Activated T-helper 1 cell treated with Interleukin-2 at 50 U/mL for 16 hours (primary cell): ENCODE measurements at regions not wholly inside any gene's neighbourhood (a gene's known extent, or its start where the extent isn't known, plus 50 kb on each side); places are given as distances from the start of the nearest gene placed in this dataset.

ENCODE experiments used
- DNase-seq: peaks from one replicate; pipeline ENCODE4 v3.0.0-alpha.2; 2020; ENCODE audit warnings: low read depth

DNA sequence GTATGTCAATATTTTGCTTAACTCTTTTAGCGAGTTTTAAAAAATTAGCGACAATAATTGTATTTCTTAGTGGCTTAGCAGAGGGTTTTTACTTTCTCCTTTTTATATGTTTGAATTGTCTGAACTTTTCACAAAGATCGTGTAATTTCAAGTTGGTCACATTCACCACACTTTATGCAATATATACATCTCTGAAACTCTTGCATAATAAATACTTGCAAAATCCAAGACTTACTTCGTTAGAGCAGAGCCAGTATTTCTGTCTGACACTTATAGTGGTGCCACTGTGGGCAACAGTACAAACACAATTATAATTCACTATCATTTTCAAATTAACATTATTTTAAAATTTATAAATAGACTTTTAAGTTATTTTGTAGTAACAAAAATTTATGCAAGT is 62.0 kb downstream of the SUCNR1 start:
- DNase-seq, result no peak

DNA sequence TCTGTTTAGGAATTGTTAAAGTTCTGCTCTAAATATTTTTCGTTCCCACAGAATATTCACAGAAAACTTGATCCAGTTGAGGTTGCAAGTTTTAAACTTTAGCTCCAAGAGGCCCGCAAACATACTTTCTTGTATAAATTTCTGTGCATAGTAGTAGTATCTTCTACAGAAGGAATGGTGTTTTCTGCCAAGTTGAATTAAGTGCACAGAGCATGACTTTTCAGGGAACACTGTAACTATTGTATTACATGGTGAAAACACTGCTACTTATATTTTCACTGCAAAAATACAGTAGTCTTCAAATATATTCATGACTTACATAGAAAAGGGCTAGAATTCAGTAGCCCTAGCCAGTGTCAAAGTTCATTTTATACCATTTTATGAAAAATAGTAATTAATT is 67.0 kb downstream of the SUCNR1 start:
- no peak for DNase-seq

DNA sequence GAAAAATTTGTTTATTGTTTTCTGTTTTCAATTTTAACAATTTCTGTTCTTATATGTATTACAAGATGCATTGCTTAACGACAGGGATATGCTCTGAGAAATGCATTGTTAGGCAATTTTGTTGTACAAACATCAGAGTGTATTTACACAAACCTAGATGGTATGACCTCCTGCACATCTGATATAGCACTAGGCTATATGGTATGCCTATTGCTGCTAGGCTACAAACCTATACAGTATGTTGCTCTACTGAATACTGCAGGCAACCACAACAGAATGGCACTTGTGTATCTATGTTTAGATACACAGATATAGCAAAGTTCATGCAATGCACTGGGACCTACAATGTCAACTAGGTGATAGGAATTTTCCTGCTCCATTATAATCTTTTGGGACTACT is 70.1 kb downstream of the SUCNR1 start:
- no peak for DNase-seq

DNA sequence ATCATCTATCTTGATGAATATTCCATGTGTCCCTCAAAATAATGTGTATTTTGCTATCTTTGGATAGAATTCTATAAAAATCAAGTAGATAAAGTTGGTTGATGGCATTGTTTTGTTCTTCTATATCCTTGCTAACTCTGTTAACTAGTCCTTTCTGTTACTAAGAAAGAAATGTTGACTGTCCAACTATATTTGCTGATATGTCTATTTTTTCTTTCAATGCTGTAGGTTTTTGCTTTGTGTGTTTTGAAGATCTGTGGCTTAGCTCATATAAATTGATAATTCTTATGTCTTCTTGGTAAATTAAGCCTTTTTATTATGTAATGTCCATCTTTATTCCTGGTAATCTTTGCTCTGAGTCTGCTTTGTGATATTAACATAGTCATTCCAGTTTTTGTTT is 70.9 kb downstream of the SUCNR1 start:
- no peak for DNase-seq

DNA sequence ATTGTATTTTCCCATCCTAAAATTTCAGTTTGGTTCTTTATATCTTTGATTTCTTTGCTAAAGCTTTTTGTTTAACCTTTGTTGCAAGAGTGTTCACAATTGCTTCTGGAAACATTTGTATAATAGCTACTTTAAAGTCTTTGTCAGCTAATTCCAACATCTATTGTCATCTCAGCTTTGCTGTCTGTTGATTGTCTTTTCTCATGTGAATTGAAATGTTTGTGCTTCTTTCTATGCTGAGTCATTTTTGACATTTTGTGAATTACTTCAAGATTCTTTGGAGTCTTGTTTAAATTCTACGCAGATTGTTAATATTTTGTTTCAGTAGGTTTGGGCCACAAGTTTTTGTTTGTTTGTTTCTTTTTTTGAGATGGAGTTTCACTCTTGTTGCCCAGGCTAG is 73.2 kb downstream of the SUCNR1 start:
- no peak for DNase-seq

DNA sequence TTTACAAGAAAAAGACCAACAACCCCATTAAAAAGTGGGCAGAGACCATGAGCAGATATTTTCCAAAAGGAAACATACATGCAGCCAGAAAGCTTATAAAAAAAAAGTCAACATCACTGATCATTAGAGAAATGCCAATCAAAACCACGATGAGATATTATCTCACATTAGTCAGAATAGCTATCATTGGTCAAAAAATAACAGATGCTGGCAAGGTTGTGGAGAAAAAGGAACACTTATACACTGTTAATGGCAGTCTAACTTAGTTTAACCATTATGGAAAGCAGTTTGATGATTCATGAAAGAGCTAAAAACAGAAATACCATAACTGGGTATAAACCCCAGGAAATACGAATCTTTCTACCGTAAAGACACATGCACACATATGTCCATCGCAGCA is 76.3 kb downstream of the SUCNR1 start:
- no peak for DNase-seq

DNA sequence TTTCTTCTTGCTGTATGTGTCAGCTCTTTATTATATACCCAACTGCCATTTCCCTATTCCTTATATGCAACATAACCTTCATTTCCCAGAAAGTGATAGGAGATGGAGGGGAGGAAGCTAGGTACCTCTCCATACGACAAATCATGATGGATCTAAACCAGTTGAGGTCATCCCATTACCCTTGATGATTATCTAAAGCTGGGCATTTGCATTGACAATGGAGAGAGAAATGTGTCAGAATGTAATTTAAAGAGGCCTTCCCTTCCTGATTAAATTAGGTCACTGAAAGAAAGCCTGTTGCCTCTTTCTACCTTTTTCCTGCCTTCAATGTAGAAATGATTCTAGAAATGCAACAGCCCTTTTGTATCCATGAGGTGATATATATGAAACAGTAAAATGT is 81.9 kb downstream of the SUCNR1 start:
- no peak for DNase-seq

DNA sequence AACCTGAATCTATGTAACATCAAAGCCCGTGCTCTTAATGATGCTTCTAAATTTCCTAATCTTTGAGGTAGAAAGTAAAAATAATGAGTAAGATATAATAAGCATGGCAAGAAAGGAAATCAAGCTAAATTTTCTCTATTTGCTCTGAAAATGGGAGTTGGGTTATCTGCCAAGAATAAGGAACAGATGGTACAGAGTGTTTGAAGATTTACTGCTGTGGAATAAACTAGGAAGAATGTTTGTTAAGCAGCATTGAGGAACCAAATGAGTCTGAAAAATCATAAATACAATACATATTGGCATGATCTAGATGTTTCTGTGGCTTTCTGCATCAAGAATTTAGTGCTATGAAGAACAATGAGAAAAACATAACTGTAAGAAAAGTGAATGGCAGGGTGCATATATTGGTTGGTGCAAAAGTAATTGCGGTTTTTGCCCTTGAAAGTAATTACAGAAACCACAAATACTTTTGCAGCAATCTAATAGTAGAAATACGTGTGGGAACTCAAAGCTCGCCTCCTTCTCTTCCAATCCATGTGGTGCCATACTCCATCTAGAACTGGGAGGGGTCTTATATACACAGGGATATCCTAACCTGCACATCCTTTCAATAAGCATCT is 87.6 kb downstream of the SUCNR1 start:
- DNase-seq, result no peak

DNA sequence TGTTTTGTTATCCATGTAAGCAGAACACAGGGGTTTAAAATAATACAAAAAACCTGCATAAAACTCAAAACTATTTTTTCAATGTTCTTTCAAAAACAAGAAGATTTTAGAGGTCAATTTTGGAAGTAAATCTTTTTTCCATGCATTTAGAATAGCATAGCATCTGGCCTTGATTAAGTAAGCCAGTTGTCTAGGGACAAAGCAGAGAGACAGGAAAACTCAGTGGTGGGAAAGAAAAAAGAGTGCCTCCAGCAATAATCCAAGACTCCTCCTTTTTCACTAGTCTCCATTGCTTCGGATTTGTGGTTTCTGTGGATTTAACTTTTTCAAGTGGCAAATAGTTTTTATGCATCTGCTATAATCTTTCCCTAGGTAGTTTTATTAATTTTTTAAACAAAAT is 88.9 kb downstream of the SUCNR1 start:
- no peak for DNase-seq

DNA sequence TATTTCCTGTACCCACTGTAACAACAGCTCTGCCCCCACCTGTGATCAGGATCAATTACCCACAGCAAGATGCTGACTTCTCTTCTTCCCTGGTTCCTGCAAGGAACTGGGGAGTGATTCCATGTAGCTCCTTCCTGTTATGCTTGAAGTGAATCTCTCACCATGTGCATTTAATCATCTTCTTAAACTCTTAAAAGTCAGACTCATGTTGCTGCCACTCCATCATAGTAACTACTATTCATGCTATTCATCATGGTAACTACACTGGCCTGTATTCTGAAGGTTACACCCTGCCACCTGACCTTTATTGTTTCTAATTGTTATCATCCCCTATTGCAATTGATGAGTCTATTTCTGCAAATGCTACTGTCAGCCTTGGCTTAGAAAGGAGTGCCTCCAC is 89.5 kb downstream of the SUCNR1 start:
- DNase-seq, result no peak

DNA sequence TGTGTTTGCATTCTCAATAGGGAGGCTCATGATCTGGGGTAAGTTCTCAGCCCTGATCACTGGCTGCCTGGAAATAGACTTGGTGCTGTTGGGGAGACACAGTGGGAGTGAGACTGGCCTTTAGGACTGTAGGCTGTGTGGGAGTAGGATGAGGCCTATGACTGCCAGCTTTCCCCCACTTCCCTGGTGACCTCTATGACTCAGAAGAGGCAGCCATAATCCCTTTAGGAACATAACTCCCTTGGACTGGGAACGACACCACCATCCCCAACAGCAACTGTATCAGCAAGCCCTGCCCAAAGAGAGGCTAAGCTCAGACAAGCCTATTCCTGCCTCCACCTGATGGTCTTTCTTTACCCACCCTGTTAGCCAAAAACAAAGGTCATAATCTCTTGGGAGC is 91.3 kb downstream of the SUCNR1 start:
- no peak for DNase-seq

DNA sequence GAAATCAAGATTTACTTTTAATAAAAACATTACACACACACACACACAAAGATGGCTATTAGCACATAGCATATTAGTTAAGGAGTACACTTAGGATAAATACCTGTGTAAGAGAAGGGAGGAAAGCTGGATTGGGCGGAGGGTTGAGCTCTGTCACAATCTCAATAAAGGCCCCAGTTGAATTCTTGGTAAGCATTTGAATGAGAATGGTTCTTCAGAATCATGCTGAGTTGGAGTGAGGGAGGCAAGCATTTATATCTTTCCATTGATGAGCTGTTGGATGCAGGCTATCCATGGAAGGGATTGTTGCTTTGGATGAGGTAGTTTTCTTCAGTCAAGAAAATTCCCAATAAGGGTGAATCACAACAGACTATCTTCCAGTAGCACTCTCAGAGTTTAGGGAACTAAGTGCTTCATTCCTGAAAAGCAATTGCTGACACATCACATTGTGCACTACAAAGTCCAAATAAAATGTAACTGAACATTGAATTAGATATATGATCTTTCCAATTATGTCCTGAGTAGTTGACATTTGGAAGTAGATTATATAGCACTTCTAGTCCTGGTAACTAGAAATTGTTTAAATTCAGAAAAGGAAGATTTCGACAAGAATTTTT is 95.7 kb downstream of the SUCNR1 start:
- DNase-seq, result no peak

DNA sequence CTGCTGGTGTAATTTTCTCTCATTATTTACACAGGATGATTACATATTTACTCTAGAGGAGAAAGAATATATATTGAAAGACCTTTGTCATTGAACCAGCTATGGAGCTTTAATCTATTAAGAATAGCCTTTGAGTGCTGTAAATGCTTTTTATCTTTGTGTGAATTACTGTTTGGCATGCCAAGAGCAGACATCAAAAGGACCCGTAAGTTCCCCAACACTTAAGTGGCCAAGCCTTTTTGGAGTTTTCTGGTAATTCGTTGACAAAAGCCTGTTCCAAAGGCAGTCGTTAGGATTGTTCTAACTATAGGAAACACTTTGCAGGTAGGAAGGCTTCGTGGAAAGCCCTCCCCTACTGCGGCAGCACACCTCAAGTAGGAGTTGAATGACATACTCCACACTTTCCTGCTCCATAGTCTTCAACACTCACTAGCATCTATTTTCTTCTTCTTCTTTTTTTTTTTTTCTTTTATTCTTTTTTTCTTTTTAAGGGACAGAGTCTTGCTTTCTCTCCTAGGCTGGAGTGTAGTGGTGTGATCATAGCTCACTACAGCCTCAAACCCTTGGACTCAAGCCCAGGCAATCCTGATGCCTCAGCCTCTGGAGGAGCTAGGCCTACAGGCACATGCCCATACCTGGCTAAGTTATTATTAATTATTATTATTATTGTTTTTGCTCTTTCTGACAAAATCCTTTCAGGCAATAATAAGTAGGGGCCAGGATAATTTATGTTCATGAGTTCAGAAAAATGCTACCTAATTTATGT is 98.6 kb downstream of the SUCNR1 start:
- DNase-seq, result no peak

DNA sequence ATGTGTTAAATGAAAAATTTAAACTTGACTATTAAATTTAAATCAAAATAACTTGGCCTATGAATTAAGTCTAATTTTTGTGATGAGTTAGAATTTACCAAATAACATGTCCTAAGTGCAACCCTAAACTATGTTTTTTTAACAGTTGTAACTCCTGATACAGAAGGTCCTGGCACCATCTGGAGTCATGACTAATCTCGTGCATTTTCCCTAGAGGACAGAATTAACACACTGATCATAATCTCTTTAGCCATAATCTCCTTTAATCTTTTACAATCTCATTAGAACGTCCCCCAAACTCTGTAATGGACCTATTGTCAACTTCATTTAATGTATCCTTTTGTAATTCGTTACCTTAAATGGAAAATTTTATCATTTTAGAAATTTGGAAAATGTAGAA is 100.6 kb downstream of the SUCNR1 start:
- DNase-seq, result no peak

DNA sequence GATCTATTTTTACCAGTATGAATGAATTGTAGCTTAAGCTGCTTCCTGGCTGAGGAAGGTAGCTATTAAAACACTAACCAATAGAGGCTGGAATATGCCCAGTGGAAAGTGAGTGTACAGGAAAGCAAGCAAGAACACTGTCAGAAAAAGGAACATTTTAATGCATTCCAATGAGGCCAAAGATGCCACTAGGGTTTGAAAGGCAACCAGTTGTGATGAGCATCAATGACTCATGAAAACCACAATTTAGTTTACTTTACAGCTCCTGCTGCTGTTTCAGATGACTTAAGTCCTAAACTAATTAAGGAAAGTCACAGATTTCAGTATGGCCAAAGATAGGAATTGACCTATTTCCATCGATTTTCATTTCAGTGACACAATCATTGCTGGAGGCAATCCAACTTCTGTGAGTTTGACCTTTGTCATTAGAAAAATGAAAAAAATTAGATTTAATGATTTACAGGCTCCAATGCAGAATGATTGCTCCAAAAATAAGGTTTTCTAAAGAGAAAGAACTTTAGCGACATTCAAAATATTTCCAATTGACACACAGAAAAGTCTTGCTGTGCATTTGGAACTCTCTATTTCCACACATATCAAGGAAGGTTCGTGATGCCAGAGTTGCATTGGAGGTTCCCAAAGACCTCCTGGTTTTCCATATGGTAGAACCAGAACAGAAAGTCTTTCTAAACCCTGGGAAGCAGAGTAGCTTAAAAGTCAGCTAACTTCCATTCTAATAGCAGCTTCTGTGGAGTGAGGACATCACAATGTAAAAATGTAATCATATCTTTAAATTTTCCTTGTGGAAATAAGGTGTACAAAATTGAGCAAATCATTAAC is 103.0 kb downstream of the SUCNR1 start:
- DNase-seq, result no peak

DNA sequence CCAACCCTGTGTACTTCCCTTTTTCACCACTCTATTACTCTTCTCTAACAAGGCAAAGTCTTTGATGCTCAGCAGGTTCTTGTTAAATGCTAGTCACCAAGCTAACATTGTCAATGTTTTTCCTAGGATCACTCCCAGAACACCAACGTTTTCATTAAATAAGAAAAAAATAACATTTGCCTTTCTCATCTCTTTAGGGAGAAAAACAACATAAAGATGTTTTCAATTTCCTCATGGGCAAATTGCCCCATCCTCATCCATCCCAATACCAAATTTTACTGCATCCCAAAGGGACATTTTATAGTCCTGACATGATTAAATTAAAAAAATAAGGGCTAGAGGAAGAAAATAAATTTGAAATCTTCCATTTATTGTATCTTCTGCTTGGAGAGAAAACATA is 106.5 kb downstream of the SUCNR1 start:
- no peak for DNase-seq

DNA sequence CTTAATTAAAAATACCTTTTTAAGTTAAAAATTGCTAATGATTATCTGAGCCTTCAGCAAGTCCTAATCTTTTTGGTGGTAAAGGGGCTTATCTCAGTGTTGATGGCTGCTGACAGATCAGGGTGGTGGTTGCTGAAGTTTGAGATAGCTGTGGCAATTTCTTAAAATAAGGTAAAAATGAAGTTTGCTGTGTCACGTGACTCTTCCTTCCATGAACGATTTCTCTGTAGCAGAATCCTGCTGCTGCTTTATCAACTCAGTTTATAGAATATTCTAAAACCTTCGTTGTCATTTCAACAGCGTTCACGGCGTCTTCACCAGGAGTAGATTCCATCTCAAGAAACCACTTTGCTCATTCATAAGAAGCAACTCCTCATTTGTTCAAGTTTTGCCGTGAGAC is 110.1 kb downstream of the SUCNR1 start:
- no peak for DNase-seq

DNA sequence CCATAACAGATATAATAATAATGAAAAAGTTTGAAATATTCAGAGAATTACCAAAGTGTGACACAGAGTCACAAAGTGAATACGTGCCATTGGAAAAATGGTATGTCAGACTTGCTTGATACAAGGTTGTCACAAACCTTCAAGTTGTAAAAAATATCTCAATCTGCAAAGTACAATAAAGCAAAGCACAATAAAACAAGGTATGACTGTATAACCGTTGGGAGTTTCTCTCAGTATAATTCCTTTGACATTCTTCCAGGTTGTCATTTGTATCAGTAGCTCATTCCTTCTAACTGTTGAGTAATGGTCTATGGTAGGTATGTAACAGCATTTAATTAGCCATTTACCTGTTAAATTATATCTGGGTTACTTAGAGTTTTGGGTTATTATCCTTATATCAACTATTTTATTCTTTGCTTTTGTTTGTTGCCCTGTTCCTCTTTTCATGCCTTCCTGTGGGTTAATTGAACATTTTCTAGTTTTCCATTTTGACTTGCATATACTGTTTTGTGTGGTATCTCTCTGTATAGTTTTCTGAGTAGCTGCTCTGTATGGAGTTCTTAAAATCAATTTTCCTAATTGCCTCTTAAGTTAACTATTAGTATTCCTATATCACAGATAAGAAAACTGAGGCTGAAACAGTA is 112.5 kb downstream of the SUCNR1 start:
- DNase-seq, result no peak

DNA sequence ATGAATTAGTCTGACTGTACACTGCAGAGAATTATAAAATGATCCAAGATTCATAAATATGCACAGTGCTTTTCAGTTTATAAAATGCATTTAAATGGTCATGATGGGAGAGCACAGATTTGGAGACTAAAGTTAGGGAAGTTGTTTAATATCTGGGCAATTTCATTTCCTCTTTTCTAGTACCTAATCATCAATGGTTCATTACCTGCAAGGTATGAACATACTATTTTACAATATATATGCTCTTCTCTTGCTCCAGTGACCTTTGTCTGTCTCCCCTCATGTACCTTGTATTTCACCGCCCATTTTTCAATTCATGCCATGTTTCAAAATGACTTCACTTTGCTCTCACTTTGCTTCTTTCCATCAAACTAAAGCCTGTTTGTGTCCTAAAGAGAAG is 114.5 kb downstream of the SUCNR1 start:
- no peak for DNase-seq

DNA sequence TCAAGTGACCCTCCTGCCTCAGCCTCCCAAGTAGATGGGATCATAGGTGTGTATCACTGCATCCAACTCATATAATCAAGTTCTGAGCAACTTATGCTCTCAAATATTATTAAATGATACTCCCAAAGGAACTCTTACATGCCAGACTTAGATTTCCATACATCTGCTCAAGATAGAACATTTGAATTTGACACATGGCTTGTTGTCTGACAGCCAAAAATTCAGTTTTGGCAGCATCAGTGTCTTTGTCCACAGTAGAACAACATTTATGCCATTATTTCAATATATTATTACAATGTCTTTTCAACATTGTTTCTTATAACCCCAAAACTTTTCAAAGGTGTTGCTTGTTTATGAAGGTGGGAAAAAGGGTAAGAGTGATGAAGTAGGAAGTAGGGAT is 116.2 kb downstream of the SUCNR1 start:
- DNase-seq, result no peak

DNA sequence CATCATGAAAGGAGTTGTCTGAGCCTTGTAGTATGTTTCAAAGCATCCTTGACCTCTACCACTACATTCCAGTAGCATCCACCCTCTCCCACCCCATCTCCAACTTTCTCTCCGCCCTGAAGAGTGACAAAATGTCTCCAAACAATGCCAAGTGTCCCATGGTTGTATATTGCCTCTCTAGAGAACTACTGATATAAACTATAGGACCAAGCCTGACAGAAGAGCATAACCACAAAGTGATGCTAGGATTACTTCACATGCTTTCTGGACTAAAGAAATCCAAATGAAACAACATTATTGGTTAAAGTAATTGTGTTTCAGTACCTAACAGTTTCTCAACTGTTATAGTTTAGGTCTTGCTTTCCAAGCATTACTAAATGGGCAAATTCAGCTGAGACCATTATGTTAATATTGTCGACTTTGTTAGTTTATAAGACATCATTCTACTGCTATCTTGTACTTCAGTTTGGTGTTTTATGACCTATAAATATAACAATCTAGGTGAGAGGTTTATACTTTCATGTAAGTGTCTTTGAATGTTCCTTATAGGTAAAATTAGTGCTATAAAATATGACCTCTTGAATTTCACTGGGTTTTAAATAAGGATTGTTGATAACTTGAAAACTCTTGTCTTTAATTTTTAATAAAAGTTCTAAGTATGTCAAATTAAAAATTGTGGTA is 117.4 kb downstream of the SUCNR1 start:
- no peak for DNase-seq
